ENCODE measurements at regions not wholly inside any gene's neighbourhood (a gene's known extent, or its start where the extent isn't known, plus 50 kb on each side); places are given as distances from the start of the nearest gene placed in this dataset.

- Histone ChIP-seq H3K36me3 (ENCODE audit: insufficient read depth, low read length) (no peaks in the 10 kb centered on the region), H3K9me3 (ENCODE audit: low read length) (no peaks in the 10 kb centered on the region), H3K4me1 (ENCODE audit: insufficient read depth, low read length) (no peaks in the 10 kb centered on the region), H3K27ac (ENCODE audit: low read depth, low read length) (peak overlapping the region; percentile 46), H3K27me3 (ENCODE audit: insufficient read depth, low read length, poor library complexity, severe bottlenecking) (no peaks in the 10 kb centered on the region), H3K4me3 (ENCODE audit: low read length) (no peak overlapping the region)
- ChIA-PET CTCF (no interaction called here), POLR2A (no interaction called here)
- no peak for DNase-seq
- H3K27me3 Mint-ChIP-seq = peaks cover 0 to 3% of the 10 kb centered on the region in 2 donors
- H3K27ac Mint-ChIP-seq = no peak overlapping the region
- no peaks in the 10 kb centered on the region for H3K36me3 Mint-ChIP-seq
- peaks cover 0 to 10% (median 3%) of the 10 kb centered on the region in 5 donors for H3K9me3 Mint-ChIP-seq
- H3K4me1 Mint-ChIP-seq = no peaks in the 10 kb centered on the region
- H3K4me3 Mint-ChIP-seq = no peak overlapping the region
These were observed 126.2 kb upstream of the SSTR4 start for GRCh38 chr20:22908944-22909343.

GRCh38 chr20:22909436-22909835, 125.7 kb upstream of the SSTR4 start:
- no peak overlapping the region for H3K27ac Mint-ChIP-seq
- ChIA-PET POLR2A (no interaction called here), CTCF (no interaction called here)
- H3K9me3 Mint-ChIP-seq = peaks cover 0 to 11% (median 3%) of the 10 kb centered on the region in 5 donors
- Histone ChIP-seq H3K27me3 (ENCODE audit: insufficient read depth, low read length, poor library complexity, severe bottlenecking) (no peaks in the 10 kb centered on the region), H3K4me3 (ENCODE audit: low read length) (no peak overlapping the region), H3K4me1 (ENCODE audit: insufficient read depth, low read length) (no peaks in the 10 kb centered on the region), H3K27ac (ENCODE audit: low read depth, low read length) (peak overlapping the region; percentile 46), H3K9me3 (ENCODE audit: low read length) (no peaks in the 10 kb centered on the region), H3K36me3 (ENCODE audit: insufficient read depth, low read length) (no peaks in the 10 kb centered on the region)
- peaks cover 0 to 3% of the 10 kb centered on the region in 2 donors for H3K27me3 Mint-ChIP-seq
- H3K4me1 Mint-ChIP-seq = no peaks in the 10 kb centered on the region
- H3K36me3 Mint-ChIP-seq = no peaks in the 10 kb centered on the region
- H3K4me3 Mint-ChIP-seq = no peak overlapping the region
- DNase-seq = no peak

GRCh38 chr20:22910287-22910852, 124.7 kb upstream of the SSTR4 start:
- no peak overlapping the region for H3K4me3 Mint-ChIP-seq
- ChIA-PET POLR2A (no interaction called here), CTCF (no interaction called here)
- DNase-seq = no peak
- H3K4me1 Mint-ChIP-seq = no peaks in the 10 kb centered on the region
- H3K36me3 Mint-ChIP-seq = no peaks in the 10 kb centered on the region
- Histone ChIP-seq H3K27ac (ENCODE audit: low read depth, low read length) (peak overlapping the region; percentile 27), H3K4me1 (ENCODE audit: insufficient read depth, low read length) (no peaks in the 10 kb centered on the region), H3K27me3 (ENCODE audit: insufficient read depth, low read length, poor library complexity, severe bottlenecking) (no peaks in the 10 kb centered on the region), H3K36me3 (ENCODE audit: insufficient read depth, low read length) (no peaks in the 10 kb centered on the region), H3K9me3 (ENCODE audit: low read length) (no peaks in the 10 kb centered on the region), H3K4me3 (ENCODE audit: low read length) (no peak overlapping the region)
- H3K9me3 Mint-ChIP-seq = peaks cover 0 to 14% (median 4%) of the 10 kb centered on the region in 5 donors
- no peak overlapping the region for H3K27ac Mint-ChIP-seq
- H3K27me3 Mint-ChIP-seq = peaks cover 0 to 3% of the 10 kb centered on the region in 2 donors

- no peak overlapping the region for H3K27ac ChIP-seq (ENCODE audit: low read depth, low read length)
- POLR2A ChIA-PET = no interaction called here
- H3K9me3 ChIP-seq (ENCODE audit: low read length) = no peaks in the 10 kb centered on the region
- DNase-seq = no peak
- H3K4me1 ChIP-seq (ENCODE audit: insufficient read depth, low read length) = no peaks in the 10 kb centered on the region
- H3K36me3 Mint-ChIP-seq = no peaks in the 10 kb centered on the region
- no peaks in the 10 kb centered on the region for H3K36me3 ChIP-seq (ENCODE audit: insufficient read depth, low read length)
- H3K4me3 Mint-ChIP-seq = no peak overlapping the region
- no peak overlapping the region for H3K27ac Mint-ChIP-seq
- no peaks in the 10 kb centered on the region for H3K4me1 Mint-ChIP-seq
- H3K27me3 Mint-ChIP-seq = no peaks in the 10 kb centered on the region
- H3K4me3 ChIP-seq (ENCODE audit: low read length) = no peak overlapping the region
- CTCF ChIA-PET = no interaction called here
- H3K9me3 Mint-ChIP-seq = peaks cover 0 to 14% (median 6%) of the 10 kb centered on the region in 5 donors
- H3K27me3 ChIP-seq (ENCODE audit: insufficient read depth, low read length, poor library complexity, severe bottlenecking) = no peaks in the 10 kb centered on the region
These were observed 120.8 kb upstream of the SSTR4 start for GRCh38 chr20:22914291-22914690.

GRCh38 chr20:22915512-22915911, 119.6 kb upstream of the SSTR4 start:
- Histone ChIP-seq H3K36me3 (ENCODE audit: insufficient read depth, low read length) (no peaks in the 10 kb centered on the region), H3K4me3 (ENCODE audit: low read length) (no peak overlapping the region), H3K27ac (ENCODE audit: low read depth, low read length) (no peak overlapping the region), H3K4me1 (ENCODE audit: insufficient read depth, low read length) (no peaks in the 10 kb centered on the region), H3K27me3 (ENCODE audit: insufficient read depth, low read length, poor library complexity, severe bottlenecking) (no peaks in the 10 kb centered on the region), H3K9me3 (ENCODE audit: low read length) (no peaks in the 10 kb centered on the region)
- Mint-ChIP-seq H3K9me3 (peaks cover 0 to 14% (median 6%) of the 10 kb centered on the region in 5 donors), H3K4me3 (no peak overlapping the region), H3K36me3 (no peaks in the 10 kb centered on the region), H3K27me3 (no peaks in the 10 kb centered on the region), H3K4me1 (no peaks in the 10 kb centered on the region), H3K27ac (no peak overlapping the region)
- no peak for DNase-seq
- POLR2A ChIA-PET = no interaction called here
- CTCF ChIA-PET = no interaction called here

- POLR2A ChIA-PET = no interaction called here
- H3K4me1 Mint-ChIP-seq = no peaks in the 10 kb centered on the region
- Histone ChIP-seq H3K4me3 (ENCODE audit: low read length) (no peak overlapping the region), H3K27ac (ENCODE audit: low read depth, low read length) (no peak overlapping the region), H3K9me3 (ENCODE audit: low read length) (no peaks in the 10 kb centered on the region), H3K36me3 (ENCODE audit: insufficient read depth, low read length) (no peaks in the 10 kb centered on the region), H3K27me3 (ENCODE audit: insufficient read depth, low read length, poor library complexity, severe bottlenecking) (no peaks in the 10 kb centered on the region), H3K4me1 (ENCODE audit: insufficient read depth, low read length) (no peaks in the 10 kb centered on the region)
- CTCF ChIA-PET = no interaction called here
- no peak overlapping the region for H3K27ac Mint-ChIP-seq
- H3K27me3 Mint-ChIP-seq = peaks cover 0 to 1% of the 10 kb centered on the region in 2 donors
- H3K9me3 Mint-ChIP-seq = peaks cover 0 to 14% (median 6%) of the 10 kb centered on the region in 5 donors
- H3K36me3 Mint-ChIP-seq = no peaks in the 10 kb centered on the region
- no peak overlapping the region for H3K4me3 Mint-ChIP-seq
- DNase-seq = no peak
These were observed 118.9 kb upstream of the SSTR4 start for GRCh38 chr20:22916021-22916842.

GRCh38 chr20:22918286-22918983, 116.7 kb upstream of the SSTR4 start:
- Mint-ChIP-seq H3K4me1 (no peaks in the 10 kb centered on the region), H3K27ac (no peak overlapping the region), H3K4me3 (no peak overlapping the region), H3K27me3 (peaks cover 0 to 4% of the 10 kb centered on the region in 2 donors), H3K36me3 (no peaks in the 10 kb centered on the region), H3K9me3 (peaks cover 0 to 7% (median 3%) of the 10 kb centered on the region in 5 donors)
- ChIA-PET CTCF (no interaction called here), POLR2A (no interaction called here)
- Histone ChIP-seq H3K9me3 (ENCODE audit: low read length) (no peaks in the 10 kb centered on the region), H3K4me3 (ENCODE audit: low read length) (no peak overlapping the region), H3K4me1 (ENCODE audit: insufficient read depth, low read length) (no peaks in the 10 kb centered on the region), H3K27me3 (ENCODE audit: insufficient read depth, low read length, poor library complexity, severe bottlenecking) (no peaks in the 10 kb centered on the region), H3K27ac (ENCODE audit: low read depth, low read length) (no peak overlapping the region), H3K36me3 (ENCODE audit: insufficient read depth, low read length) (no peaks in the 10 kb centered on the region)
- DNase-seq = no peak

- H3K4me3 ChIP-seq (ENCODE audit: low read length) = no peak overlapping the region
- no peaks in the 10 kb centered on the region for H3K9me3 ChIP-seq (ENCODE audit: low read length)
- ChIA-PET POLR2A (no interaction called here), CTCF (no interaction called here)
- H3K4me1 ChIP-seq (ENCODE audit: insufficient read depth, low read length) = no peaks in the 10 kb centered on the region
- H3K27ac ChIP-seq (ENCODE audit: low read depth, low read length) = no peak overlapping the region
- no peaks in the 10 kb centered on the region for H3K27me3 ChIP-seq (ENCODE audit: insufficient read depth, low read length, poor library complexity, severe bottlenecking)
- no peaks in the 10 kb centered on the region for H3K36me3 ChIP-seq (ENCODE audit: insufficient read depth, low read length)
- Mint-ChIP-seq H3K27ac (no peak overlapping the region), H3K4me3 (no peak overlapping the region), H3K9me3 (peaks cover 0 to 3% (median 0%) of the 10 kb centered on the region in 5 donors), H3K27me3 (peaks cover 1 to 4% of the 10 kb centered on the region in 2 donors), H3K4me1 (no peaks in the 10 kb centered on the region), H3K36me3 (no peaks in the 10 kb centered on the region)
- no peak for DNase-seq
These were observed 114.2 kb upstream of the SSTR4 start for GRCh38 chr20:22920898-22921297.
